WTC11 (cell line): ENCODE measurements at regions not wholly inside any gene's neighbourhood (a gene's known extent, or its start where the extent isn't known, plus 50 kb on each side); places are given as distances from the start of the nearest gene placed in this dataset.

Experiments used
- CREB1 ChIP-seq: sonication (generic); formaldehyde crosslinking; IDR thresholded peaks from 2 replicates; pipeline ENCODE4 v1.8.0; 2023; ENCODE audit warnings: mild to moderate bottlenecking, missing genetic modification reagents
- CTCF ChIP-seq: fragments of 200-600 bp; IDR thresholded peaks from 2 replicates; pipeline ENCODE4 v1.8.0; 2022; ENCODE audit warnings: antibody characterized with exemption
- FOXP4 ChIP-seq: sonication (generic); formaldehyde crosslinking; IDR thresholded peaks from 2 replicates; pipeline ENCODE4 v1.8.0; 2022; ENCODE audit warnings: mild to moderate bottlenecking, missing genetic modification reagents
- ZSCAN18 ChIP-seq: fragments of 250-450 bp; sonication (Bioruptor Pico); IDR thresholded peaks from 2 replicates; pipeline ENCODE4 v2.1.2; 2022; ENCODE audit warnings: mild to moderate bottlenecking, moderate library complexity

GRCh38 chr9:135243201-135244190, 156.0 kb downstream of the OLFM1 start:
- TF ChIP-seq FOXP4 (no peak), CTCF (no peak), ZSCAN18 (CRISPR knock-in tag) (no peak), CREB1 (CRISPR knock-in tag) (no peak)
